H9 (cell line): ENCODE measurements at regions not wholly inside any gene's neighbourhood (a gene's known extent, or its start where the extent isn't known, plus 50 kb on each side); places are given as distances from the start of the nearest gene placed in this dataset.

Source experiments
- DNase-seq: peaks from one replicate; pipeline ENCODE4 v3.0.0-alpha.2; 2017
- H2AFZ ChIP-seq: one replicate; pipeline ENCODE4 v1.6.1; 2013; ENCODE audit warnings: mild to moderate bottlenecking, low read length, control low read depth, moderate library complexity
- H2AK5ac ChIP-seq: 2 replicates; pipeline ENCODE4 v1.6.1; 2013; ENCODE audit warnings: low read length, control low read depth, mixed read lengths; ENCODE audit not compliant: insufficient read length
- H2BK120ac ChIP-seq: one replicate; pipeline ENCODE4 v1.6.1; 2013; ENCODE audit warnings: low read depth, mild to moderate bottlenecking, low read length, control low read depth, inconsistent platforms; ENCODE audit not compliant: poor library complexity, severe bottlenecking
- H2BK12ac ChIP-seq: 2 replicates; pipeline ENCODE4 v1.6.1; 2013; ENCODE audit warnings: low read length, control low read depth, mixed read lengths, low read depth; ENCODE audit not compliant: insufficient read length
- H2BK15ac ChIP-seq: 2 replicates; pipeline ENCODE4 v1.6.1; 2013; ENCODE audit warnings: low read depth, low read length, control low read depth
- H2BK20ac ChIP-seq: one replicate; pipeline ENCODE4 v1.6.1; 2013; ENCODE audit warnings: low read depth, mild to moderate bottlenecking, low read length, control low read depth, inconsistent platforms; ENCODE audit not compliant: poor library complexity, severe bottlenecking
- H2BK5ac ChIP-seq: 2 replicates; pipeline ENCODE4 v1.6.1; 2013; ENCODE audit warnings: low read length, control low read depth, mixed read lengths; ENCODE audit not compliant: insufficient read length
- H3K14ac ChIP-seq: 2 replicates; pipeline ENCODE4 v1.6.1; 2013; ENCODE audit warnings: low read length, control low read depth; ENCODE audit not compliant: insufficient read depth
- H3K18ac ChIP-seq: 2 replicates; pipeline ENCODE4 v1.6.1; 2013; ENCODE audit warnings: low read depth, mild to moderate bottlenecking, mixed read lengths, low read length, control low read depth; ENCODE audit not compliant: insufficient read length
- H3K23ac ChIP-seq: 2 replicates; pipeline ENCODE4 v1.6.1; 2013; ENCODE audit warnings: low read length, control low read depth, mixed read lengths, low read depth; ENCODE audit not compliant: insufficient read length
- H3K23me2 ChIP-seq: 2 replicates; pipeline ENCODE4 v1.6.1; 2013; ENCODE audit warnings: low read depth, mild to moderate bottlenecking, mixed read lengths, low read length, control low read depth; ENCODE audit not compliant: insufficient read length, poor library complexity, severe bottlenecking
- H3K27ac ChIP-seq: 2 replicates; pipeline ENCODE4 v1.5.1; 2013; ENCODE audit warnings: low read length, control low read depth, mixed read lengths, low read depth; ENCODE audit not compliant: insufficient read length
- H3K27me3 ChIP-seq: 2 replicates; pipeline ENCODE4 v1.6.1; 2013; ENCODE audit warnings: low read length, control low read depth, inconsistent platforms; ENCODE audit not compliant: insufficient read depth
- H3K4ac ChIP-seq: 2 replicates; pipeline ENCODE4 v1.6.1; 2013; ENCODE audit warnings: low read depth, mild to moderate bottlenecking, control low read depth, inconsistent platforms, low read length, moderate library complexity
- H3K4me1 ChIP-seq: 2 replicates; pipeline ENCODE4 v1.6.1; 2013; ENCODE audit warnings: low read length, control low read depth, inconsistent platforms; ENCODE audit not compliant: insufficient read depth
- H3K4me2 ChIP-seq: 2 replicates; pipeline ENCODE4 v1.6.1; 2013; ENCODE audit warnings: low read length, control low read depth, mixed read lengths; ENCODE audit not compliant: insufficient read length, insufficient read depth
- H3K56ac ChIP-seq: 2 replicates; pipeline ENCODE4 v1.6.1; 2013; ENCODE audit warnings: low read depth, mild to moderate bottlenecking, mixed read lengths, low read length, control low read depth; ENCODE audit not compliant: insufficient read length
- H3K79me1 ChIP-seq: 2 replicates; pipeline ENCODE4 v1.6.1; 2013; ENCODE audit warnings: low read depth, mild to moderate bottlenecking, moderate library complexity, low read length, control low read depth, inconsistent platforms; ENCODE audit not compliant: insufficient read depth, poor library complexity, severe bottlenecking
- H3K79me2 ChIP-seq: 2 replicates; pipeline ENCODE4 v1.6.1; 2013; ENCODE audit warnings: low read length, control low read depth, inconsistent platforms; ENCODE audit not compliant: insufficient read depth
- H3K9ac ChIP-seq: 2 replicates; pipeline ENCODE4 v1.6.1; 2013; ENCODE audit warnings: low read length, control low read depth, mixed read lengths; ENCODE audit not compliant: insufficient read length; ENCODE audit errors: extremely low read depth
- H3K9me3 ChIP-seq: one replicate; pipeline ENCODE4 v1.6.1; 2013; ENCODE audit warnings: low read depth, low read length, inconsistent platforms; ENCODE audit not compliant: control insufficient read depth
- H3T11ph ChIP-seq: one replicate; pipeline ENCODE4 v1.6.1; 2013; ENCODE audit warnings: mild to moderate bottlenecking, low read length, control low read depth, inconsistent platforms
- H4K20me1 ChIP-seq: one replicate; pipeline ENCODE4 v1.6.1; 2013; ENCODE audit not compliant: control insufficient read depth, insufficient read length, insufficient read depth
- H4K5ac ChIP-seq: 2 replicates; pipeline ENCODE4 v1.6.1; 2013; ENCODE audit warnings: low read depth, mild to moderate bottlenecking, mixed read lengths, low read length, control low read depth; ENCODE audit not compliant: insufficient read length
- H4K8ac ChIP-seq: replicated peaks from 2 replicates; pipeline ENCODE4 v1.6.1; 2013; ENCODE audit warnings: low read length, control low read depth, mixed read lengths, low read depth; ENCODE audit not compliant: insufficient read length
- H4K91ac ChIP-seq: 2 replicates; pipeline ENCODE4 v1.6.1; 2013; ENCODE audit warnings: low read depth, mild to moderate bottlenecking, moderate library complexity, mixed read lengths, low read length, control low read depth; ENCODE audit not compliant: insufficient read length
- H3K27ac Mint-ChIP-seq, 3 experiments: 2 replicates in 2 of 3; 3 replicates in 1 of 3; pipeline ENCODE4 v1.8.0; 2020 to 2021; ENCODE audit warnings: mixed read lengths in 3 of 3, mild to moderate bottlenecking in 1 of 3, moderate library complexity in 1 of 3
- H3K27me3 Mint-ChIP-seq: 2 replicates; pipeline ENCODE4 v1.8.0; 2021; ENCODE audit warnings: low read depth, mild to moderate bottlenecking, moderate library complexity, mixed read lengths
- H3K36me3 Mint-ChIP-seq, 3 experiments: 2 replicates in 2 of 3; 3 replicates in 1 of 3; pipeline ENCODE4 v1.8.0; 2020 to 2021; ENCODE audit warnings: low read depth in 3 of 3, mixed read lengths in 3 of 3; ENCODE audit not compliant: insufficient read depth in 1 of 3
- H3K4me1 Mint-ChIP-seq, 2 experiments: 2 replicates each; pipeline ENCODE4 v1.8.0; 2020; ENCODE audit warnings: mixed read lengths in 2 of 2
- H3K4me3 Mint-ChIP-seq, 2 experiments: 2 replicates in 1 of 2; 3 replicates in 1 of 2; pipeline ENCODE4 v1.8.0; 2020 to 2021; ENCODE audit warnings: mild to moderate bottlenecking in 2 of 2, mixed read lengths in 2 of 2, moderate library complexity in 1 of 2
- H3K9me3 Mint-ChIP-seq, 2 experiments: 2 replicates in 1 of 2; 3 replicates in 1 of 2; pipeline ENCODE4 v1.8.0; 2020; ENCODE audit warnings: mild to moderate bottlenecking in 2 of 2, mixed read lengths in 2 of 2, moderate library complexity in 1 of 2
- CTCF ChIP-seq: fragments of 200-600 bp; sonication (generic); conservative IDR thresholded peaks from 3 replicates; pipeline ENCODE4 v1.8.0; 2021; ENCODE audit warnings: antibody characterized with exemption, mild to moderate bottlenecking
- WGBS: extraction: QIAGEN DNeasy Blood & Tissue Kit; methylation state at CpG from one replicate; pipeline ENCODE4 v1.1.7; 2013; ENCODE audit warnings: missing lambda C conversion rate, low lambda C conversion rate, mixed read lengths; ENCODE audit not compliant: insufficient read length; ENCODE audit errors: extremely low coverage; 5-methylcytosine and 5-hydroxymethylcytosine counted together

GRCh38 chr11:11207428-11207827, 145.6 kb downstream of the CSNK2A3 start:
- Histone ChIP-seq H3K4me1 (no peaks in the 10 kb centered on the region), H3T11ph (no peak overlapping the region), H3K18ac (no peak overlapping the region), H3K79me2 (no peaks in the 10 kb centered on the region), H2BK15ac (no peak overlapping the region), H2BK12ac (no peak overlapping the region), H3K9me3 (no peaks in the 10 kb centered on the region), H4K5ac (no peak overlapping the region), H4K91ac (no peak overlapping the region), H4K20me1 (no peaks in the 10 kb centered on the region), H2BK20ac (no peak overlapping the region), H3K23me2 (no peaks in the 10 kb centered on the region), H3K14ac (no peak overlapping the region), H2BK120ac (no peak overlapping the region), H3K4me2 (no peak overlapping the region), H4K8ac (no peak overlapping the region), H3K27me3 (no peaks in the 10 kb centered on the region), H3K27ac (no peak overlapping the region), H3K23ac (no peak overlapping the region), H3K4ac (no peak overlapping the region), H2AK5ac (no peak overlapping the region), H2AFZ (no peak overlapping the region), H3K79me1 (no peaks in the 10 kb centered on the region), H2BK5ac (no peak overlapping the region), H3K56ac (no peak overlapping the region), H3K9ac (no peak overlapping the region)
- peak; percentile 36; the same call in 2 of the 3 replicates for TF ChIP-seq CTCF
- no peak for DNase-seq
- Mint-ChIP-seq H3K4me1 (no peaks in the 10 kb centered on the region), H3K9me3 (peaks cover 14 to 16% of the 10 kb centered on the region in 2 experiments), H3K36me3 (peaks cover 2 to 5% (median 3%) of the 10 kb centered on the region in 3 experiments; a peak in 3 of 7 replicates), H3K27ac (no peak overlapping the region), H3K4me3 (no peak overlapping the region), H3K27me3 (no peaks in the 10 kb centered on the region)
- WGBS = no CpG with 5 or more reads among the region's 3 CpGs
